OCI-LY1 (cell line): ENCODE measurements at regions not wholly inside any gene's neighbourhood (a gene's known extent, or its start where the extent isn't known, plus 50 kb on each side); places are given as distances from the start of the nearest gene placed in this dataset.

ENCODE experiments used
- H2AFZ ChIP-seq: fragments of 200-600 bp; sonication (generic), shearing (Covaris generic); 2 replicates; pipeline ENCODE4 v1.6.0; 2014; ENCODE audit warnings: antibody characterized with exemption, mild to moderate bottlenecking, low read length
- H3F3A ChIP-seq: fragments of 200-600 bp; sonication (generic), shearing (Covaris generic); 2 replicates; pipeline ENCODE4 v1.6.0; 2014; ENCODE audit warnings: mild to moderate bottlenecking, antibody characterized with exemption, low read length, moderate library complexity; ENCODE audit not compliant: insufficient read depth
- H3K27ac ChIP-seq: fragments of 200-600 bp; sonication (generic); 2 replicates; pipeline ENCODE4 v1.5.1; 2014; ENCODE audit warnings: low read length, mixed run types, mild to moderate bottlenecking, low read depth; ENCODE audit not compliant: poor library complexity, severe bottlenecking
- H3K27me3 ChIP-seq: fragments of 200-600 bp; sonication (generic); 2 replicates; pipeline ENCODE4 v1.6.0; 2014; ENCODE audit warnings: antibody characterized with exemption, mild to moderate bottlenecking, low read length, moderate library complexity; ENCODE audit not compliant: insufficient read depth
- H3K36me3 ChIP-seq: fragments of 200-600 bp; sonication (generic); 2 replicates; pipeline ENCODE4 v1.6.1; 2014; ENCODE audit warnings: mild to moderate bottlenecking, antibody characterized with exemption, low read length, moderate library complexity, mixed read lengths; ENCODE audit not compliant: insufficient read depth
- H3K4me1 ChIP-seq: fragments of 200-600 bp; sonication (generic); 2 replicates; pipeline ENCODE4 v1.5.1; 2014; ENCODE audit warnings: mild to moderate bottlenecking, low read length, moderate library complexity; ENCODE audit not compliant: insufficient read depth, severe bottlenecking
- H3K4me2 ChIP-seq: fragments of 200-600 bp; sonication (generic), shearing (Covaris generic); 2 replicates; pipeline ENCODE4 v1.6.1; 2014; ENCODE audit warnings: low read length
- H3K4me3 ChIP-seq: fragments of 200-600 bp; sonication (generic); 2 replicates; pipeline ENCODE4 v1.5.1; 2014; ENCODE audit warnings: low read length, low read depth, mild to moderate bottlenecking, mixed read lengths; ENCODE audit not compliant: poor library complexity, severe bottlenecking
- H3K79me2 ChIP-seq: fragments of 200-600 bp; shearing (Covaris generic); 2 replicates; pipeline ENCODE4 v1.6.1; 2016; ENCODE audit warnings: mixed run types, low read length, mixed read lengths; ENCODE audit not compliant: insufficient read depth
- H3K9ac ChIP-seq: fragments of 200-600 bp; sonication (generic), shearing (Covaris generic); 2 replicates; pipeline ENCODE4 v1.6.1; 2014; ENCODE audit warnings: mild to moderate bottlenecking, low read length, mixed read lengths
- H3K9me2 ChIP-seq: fragments of 200-600 bp; sonication (generic), shearing (Covaris generic); 2 replicates; pipeline ENCODE4 v1.6.1; 2014; ENCODE audit warnings: low read depth, mild to moderate bottlenecking, low read length, mixed read lengths
- H3K9me3 ChIP-seq: fragments of 200-600 bp; shearing (Covaris generic); 2 replicates; pipeline ENCODE4 v1.6.1; 2014; ENCODE audit warnings: low read length, mixed read lengths
- H4K20me1 ChIP-seq: fragments of 200-600 bp; sonication (generic), shearing (Covaris generic); 2 replicates; pipeline ENCODE4 v1.6.0; 2016; ENCODE audit warnings: mild to moderate bottlenecking, low read length; ENCODE audit not compliant: insufficient read depth
- CTCF ChIP-seq: fragments of 200-600 bp; sonication (generic), shearing (Covaris generic); IDR thresholded peaks from 2 replicates; pipeline ENCODE4 v1.5.1; 2017; ENCODE audit warnings: mild to moderate bottlenecking, antibody characterized with exemption, low read length, moderate library complexity, mixed read lengths
- EZH2 ChIP-seq: fragments of 200-600 bp; sonication (generic), shearing (Covaris generic); IDR thresholded peaks from 2 replicates; pipeline ENCODE4 v1.8.0; 2017; ENCODE audit warnings: borderline replicate concordance, mixed run types, mild to moderate bottlenecking, antibody characterized with exemption, low read length, moderate library complexity, mixed read lengths

- Histone ChIP-seq H3K9me3 (no peaks in the 10 kb centered on the region), H3K79me2 (no peaks in the 10 kb centered on the region)
- TF ChIP-seq CTCF (no peak), EZH2 (no peak)
These were observed 69.9 kb downstream of the FZD4 start for GRCh38 chr11:86885311-86885710.

GRCh38 chr11:86888164-86889000 lies 66.8 kb downstream of the FZD4 start:
- no peaks in the 10 kb centered on the region for H3K9me2 ChIP-seq
- H3K9ac ChIP-seq = no peak overlapping the region
- H3K4me1 ChIP-seq = no peaks in the 10 kb centered on the region
- no peaks in the 10 kb centered on the region for H3F3A ChIP-seq
- no peaks in the 10 kb centered on the region for H3K79me2 ChIP-seq
- H3K9me3 ChIP-seq = no peaks in the 10 kb centered on the region
- no peaks in the 10 kb centered on the region for H4K20me1 ChIP-seq
- no peak overlapping the region for H2AFZ ChIP-seq
- no peak overlapping the region for H3K27ac ChIP-seq
- no peak overlapping the region for H3K4me2 ChIP-seq
- no peak for TF ChIP-seq CTCF
- no peak for TF ChIP-seq EZH2
- no peaks in the 10 kb centered on the region for H3K27me3 ChIP-seq
- no peaks in the 10 kb centered on the region for H3K36me3 ChIP-seq
- no peak overlapping the region for H3K4me3 ChIP-seq

More at GRCh38 chr11:86885311-86885710, 69.9 kb downstream of the FZD4 start:
- no peak overlapping the region for H3K9ac ChIP-seq
- H3K27me3 ChIP-seq = no peaks in the 10 kb centered on the region
- H3K36me3 ChIP-seq = no peaks in the 10 kb centered on the region
- H4K20me1 ChIP-seq = no peaks in the 10 kb centered on the region
- H3K4me1 ChIP-seq = no peaks in the 10 kb centered on the region
- H3K27ac ChIP-seq = no peak overlapping the region
- H3K4me3 ChIP-seq = no peak overlapping the region
- H3K9me2 ChIP-seq = no peaks in the 10 kb centered on the region
- no peak overlapping the region for H2AFZ ChIP-seq
- no peaks in the 10 kb centered on the region for H3F3A ChIP-seq
- H3K4me2 ChIP-seq = no peak overlapping the region

GRCh38 chr11:86889001-86889341 lies 66.2 kb downstream of the FZD4 start:
- no peaks in the 10 kb centered on the region for H3K27me3 ChIP-seq
- TF ChIP-seq CTCF (no peak), EZH2 (no peak)
- no peaks in the 10 kb centered on the region for H3K9me3 ChIP-seq
- H3K4me1 ChIP-seq = no peaks in the 10 kb centered on the region
- no peak overlapping the region for H3K9ac ChIP-seq
- no peak overlapping the region for H3K27ac ChIP-seq
- no peaks in the 10 kb centered on the region for H3K36me3 ChIP-seq
- H3F3A ChIP-seq = no peaks in the 10 kb centered on the region
- H3K79me2 ChIP-seq = no peaks in the 10 kb centered on the region
- no peaks in the 10 kb centered on the region for H3K9me2 ChIP-seq
- H4K20me1 ChIP-seq = no peaks in the 10 kb centered on the region
- H3K4me3 ChIP-seq = no peak overlapping the region
- H2AFZ ChIP-seq = no peak overlapping the region
- H3K4me2 ChIP-seq = no peak overlapping the region
